ENCODE measurements at regions not wholly inside any gene's neighbourhood (a gene's known extent, or its start where the extent isn't known, plus 50 kb on each side); places are given as distances from the start of the nearest gene placed in this dataset.

DNA sequence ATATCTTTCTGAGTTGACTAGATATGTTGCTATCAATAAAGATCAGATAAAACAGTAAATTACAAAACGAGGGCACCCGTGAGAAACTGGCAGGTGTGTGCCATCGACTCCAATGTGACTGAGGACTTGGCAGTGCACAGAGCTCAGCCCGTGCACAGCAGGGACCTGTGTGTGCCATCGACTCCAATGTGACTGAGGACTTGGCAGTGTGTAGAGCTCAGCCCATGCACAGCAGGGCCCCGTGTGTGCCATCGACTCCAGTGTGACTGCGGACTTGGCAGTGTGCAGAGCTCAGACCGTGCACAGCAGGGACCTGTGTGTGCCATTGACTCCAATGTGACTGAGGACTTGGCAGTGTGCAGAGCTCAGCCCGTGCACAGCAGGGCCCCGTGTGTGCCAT lies 347.2 kb upstream of the B3GAT1 start:
- Histone ChIP-seq H2AFZ (ENCODE audit: insufficient read depth, low read depth, low read length, poor library complexity, severe bottlenecking) (no peak overlapping the region), H3K27ac (ENCODE audit: low read length in 2 of 2) (no peak overlapping the region), H3K4me2 (replicated peaks; ENCODE audit: low read depth, low read length, poor library complexity, severe bottlenecking) (no peak overlapping the region), H3K9me3 (ENCODE audit: control extremely low read depth in 1 of 3, control insufficient read depth in 2 of 3, insufficient read depth in 1 of 3, low read length in 2 of 3) (no peaks in the 10 kb centered on the region), H3K27me3 (replicated peaks in 1 of 4; ENCODE audit: control extremely low read depth in 1 of 4, control insufficient read depth in 3 of 4, insufficient read depth in 4 of 4, low read length in 3 of 4) (no peaks in the 10 kb centered on the region), H3K4me3 (ENCODE audit: control extremely low read depth in 1 of 5, extremely low read depth in 1 of 5, insufficient read depth in 1 of 5, low read depth in 2 of 5, low read length in 4 of 5) (no peak overlapping the region), H4K20me1 (ENCODE audit: control insufficient read depth, insufficient read depth, low read length, poor library complexity, severe bottlenecking) (no peaks in the 10 kb centered on the region), H3K9ac (ENCODE audit: low read length) (no peak overlapping the region), H3K79me2 (ENCODE audit: control insufficient read depth, insufficient read depth, low read length) (no peaks in the 10 kb centered on the region), H3K4me1 (ENCODE audit: control insufficient read depth in 2 of 2, insufficient read depth in 2 of 2, low read length in 2 of 2) (no peaks in the 10 kb centered on the region), H3K36me3 (replicated peaks in 1 of 2; ENCODE audit: control extremely low read depth in 1 of 2, control insufficient read depth in 1 of 2, extremely low read depth in 1 of 2, insufficient read depth in 2 of 2, low read length in 1 of 2) (no peaks in the 10 kb centered on the region)
- no peak overlapping the region for H3K27ac Mint-ChIP-seq
- H3K27me3 Mint-ChIP-seq = peaks cover 12% of the 10 kb centered on the region
- no peaks in the 10 kb centered on the region for H3K4me1 Mint-ChIP-seq
- ChIA-PET CTCF (no interaction called here), POLR2A (no interaction called here)
- ATAC-seq (ENCODE audit: low read depth) (no peak), DNase-seq (no peak)
- no peaks in the 10 kb centered on the region for H3K9me3 Mint-ChIP-seq (ENCODE audit: insufficient read depth)
- no peak for TF ChIP-seq EZH2 (IDR thresholded peaks at IDR 0.05; ENCODE audit: borderline replicate concordance, insufficient read depth, low read depth, low read length, poor library complexity, severe bottlenecking)
- TF ChIP-seq, protein P1, sequence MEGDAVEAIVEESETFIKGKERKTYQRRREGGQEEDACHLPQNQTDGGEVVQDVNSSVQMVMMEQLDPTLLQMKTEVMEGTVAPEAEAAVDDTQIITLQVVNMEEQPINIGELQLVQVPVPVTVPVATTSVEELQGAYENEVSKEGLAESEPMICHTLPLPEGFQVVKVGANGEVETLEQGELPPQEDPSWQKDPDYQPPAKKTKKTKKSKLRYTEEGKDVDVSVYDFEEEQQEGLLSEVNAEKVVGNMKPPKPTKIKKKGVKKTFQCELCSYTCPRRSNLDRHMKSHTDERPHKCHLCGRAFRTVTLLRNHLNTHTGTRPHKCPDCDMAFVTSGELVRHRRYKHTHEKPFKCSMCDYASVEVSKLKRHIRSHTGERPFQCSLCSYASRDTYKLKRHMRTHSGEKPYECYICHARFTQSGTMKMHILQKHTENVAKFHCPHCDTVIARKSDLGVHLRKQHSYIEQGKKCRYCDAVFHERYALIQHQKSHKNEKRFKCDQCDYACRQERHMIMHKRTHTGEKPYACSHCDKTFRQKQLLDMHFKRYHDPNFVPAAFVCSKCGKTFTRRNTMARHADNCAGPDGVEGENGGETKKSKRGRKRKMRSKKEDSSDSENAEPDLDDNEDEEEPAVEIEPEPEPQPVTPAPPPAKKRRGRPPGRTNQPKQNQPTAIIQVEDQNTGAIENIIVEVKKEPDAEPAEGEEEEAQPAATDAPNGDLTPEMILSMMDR (IDR thresholded peaks at IDR 0.05) = no peak
- 68% methylated on average over 11 of the region's 11 CpGs for WGBS (ENCODE audit: insufficient coverage)
- no peak overlapping the region for H3K4me3 Mint-ChIP-seq
- intact Hi-C loops (cut with micrococcal nuclease) = no loop called here

DNA sequence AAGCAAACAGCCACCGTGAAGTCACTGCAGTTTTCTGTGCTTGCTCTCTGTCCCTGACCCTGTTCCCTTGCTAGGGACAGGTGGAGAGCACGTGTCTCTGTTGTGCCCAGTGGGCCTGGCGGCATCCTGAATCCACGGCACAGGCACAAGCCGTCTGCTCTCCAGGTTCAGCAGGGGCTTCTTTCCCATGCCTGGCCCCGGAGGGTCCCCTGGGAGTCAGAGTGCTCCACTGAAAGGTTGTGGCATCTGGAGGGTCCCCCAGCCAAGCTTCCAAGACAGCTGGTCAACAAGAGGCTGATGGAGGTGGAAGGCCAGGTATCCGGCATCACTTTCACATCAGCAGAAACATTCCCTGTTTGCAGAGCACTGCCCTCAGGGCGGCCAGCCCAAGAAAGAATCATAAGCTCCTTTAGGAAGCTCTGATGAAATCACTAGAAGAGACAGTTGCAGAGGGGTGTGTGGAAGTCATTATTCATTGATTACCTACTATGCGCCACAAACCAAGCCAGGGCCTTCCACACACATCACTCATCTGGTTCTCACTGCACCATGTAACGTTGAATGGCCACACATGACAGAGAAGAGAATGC lies 346.4 kb upstream of the B3GAT1 start:
- H3K4me3 Mint-ChIP-seq = no peak overlapping the region

More for the DNA sequence above, 346.4 kb upstream of the B3GAT1 start:
- Mint-ChIP-seq H3K27ac (no peak overlapping the region), H3K4me1 (no peaks in the 10 kb centered on the region), H3K27me3 (peaks cover 10% of the 10 kb centered on the region), H3K9me3 (ENCODE audit: insufficient read depth) (no peaks in the 10 kb centered on the region)
- Histone ChIP-seq H3K9ac (ENCODE audit: low read length) (no peak overlapping the region), H3K4me3 (ENCODE audit: control extremely low read depth in 1 of 5, extremely low read depth in 1 of 5, insufficient read depth in 1 of 5, low read depth in 2 of 5, low read length in 4 of 5) (no peak overlapping the region), H2AFZ (ENCODE audit: insufficient read depth, low read depth, low read length, poor library complexity, severe bottlenecking) (no peak overlapping the region), H3K27me3 (replicated peaks in 1 of 4; ENCODE audit: control extremely low read depth in 1 of 4, control insufficient read depth in 3 of 4, insufficient read depth in 4 of 4, low read length in 3 of 4) (no peaks in the 10 kb centered on the region), H3K9me3 (ENCODE audit: control extremely low read depth in 1 of 3, control insufficient read depth in 2 of 3, insufficient read depth in 1 of 3, low read length in 2 of 3) (peaks cover 0 to 3% (median 0%) of the 10 kb centered on the region in 3 donors), H4K20me1 (ENCODE audit: control insufficient read depth, insufficient read depth, low read length, poor library complexity, severe bottlenecking) (no peaks in the 10 kb centered on the region), H3K79me2 (ENCODE audit: control insufficient read depth, insufficient read depth, low read length) (no peaks in the 10 kb centered on the region), H3K36me3 (replicated peaks in 1 of 2; ENCODE audit: control extremely low read depth in 1 of 2, control insufficient read depth in 1 of 2, extremely low read depth in 1 of 2, insufficient read depth in 2 of 2, low read length in 1 of 2) (no peaks in the 10 kb centered on the region), H3K4me2 (replicated peaks; ENCODE audit: low read depth, low read length, poor library complexity, severe bottlenecking) (no peak overlapping the region), H3K4me1 (ENCODE audit: control insufficient read depth in 2 of 2, insufficient read depth in 2 of 2, low read length in 2 of 2) (no peaks in the 10 kb centered on the region), H3K27ac (ENCODE audit: low read length in 2 of 2) (no peak overlapping the region)
- CTCF ChIA-PET = no interaction called here
- TF ChIP-seq EZH2 (IDR thresholded peaks at IDR 0.05; ENCODE audit: borderline replicate concordance, insufficient read depth, low read depth, low read length, poor library complexity, severe bottlenecking) = no peak
- TF ChIP-seq, protein P1 (IDR thresholded peaks at IDR 0.05) = no peak
- WGBS (ENCODE audit: insufficient coverage) = 77% methylated on average over 8 of the region's 10 CpGs
- POLR2A ChIA-PET = no interaction called here
- DNase-seq (no peak), ATAC-seq (ENCODE audit: low read depth) (no peak)
- intact Hi-C loops (cut with micrococcal nuclease) = no loop called here
